ENCODE measurements at regions not wholly inside any gene's neighbourhood (a gene's known extent, or its start where the extent isn't known, plus 50 kb on each side); places are given as distances from the start of the nearest gene placed in this dataset.
"Not testable (repeated sequence)": the region's sequence is repeated elsewhere in the genome, so short reads cannot be mapped to it uniquely, and the experiment has no call there.

GRCh38 chr11:69892237-69892985, 73.2 kb upstream of the FGF3 start:
- Mint-ChIP-seq H3K27ac (no peak overlapping the region), H3K4me3 (no peak overlapping the region), H3K4me1 (no peaks in the 10 kb centered on the region), H3K9me3 (no peaks in the 10 kb centered on the region), H3K36me3 (no peaks in the 10 kb centered on the region), H3K27me3 (ENCODE audit: low read depth in 3 of 3) (peaks cover 0 to 11% (median 0%) of the 10 kb centered on the region in 3 donors)
- DNase-seq, result no peak

GRCh38 chr11:69892986-69893555, 73.9 kb upstream of the FGF3 start:
- H3K27ac Mint-ChIP-seq, result no peak overlapping the region
- DNase-seq, result no peak
- H3K4me3 Mint-ChIP-seq, result no peak overlapping the region
- H3K4me1 Mint-ChIP-seq, result no peaks in the 10 kb centered on the region
- peaks cover 0 to 11% (median 0%) of the 10 kb centered on the region in 3 donors for H3K27me3 Mint-ChIP-seq (ENCODE audit: low read depth in 3 of 3)
- H3K9me3 Mint-ChIP-seq, result no peaks in the 10 kb centered on the region
- H3K36me3 Mint-ChIP-seq, result no peaks in the 10 kb centered on the region

- Mint-ChIP-seq H3K27me3 (ENCODE audit: low read depth in 3 of 3) (peaks cover 0 to 8% (median 0%) of the 10 kb centered on the region in 3 donors), H3K4me3 (no peak overlapping the region)
Measured at GRCh38 chr11:69893631-69894030, 74.4 kb upstream of the FGF3 start.

GRCh38 chr11:69894181-69894611, 75.0 kb upstream of the FGF3 start:
- peaks cover 0 to 8% (median 0%) of the 10 kb centered on the region in 3 donors for H3K27me3 Mint-ChIP-seq (ENCODE audit: low read depth in 3 of 3)
- no peaks in the 10 kb centered on the region for H3K4me1 Mint-ChIP-seq
- H3K27ac Mint-ChIP-seq, result no peak overlapping the region
- H3K4me3 Mint-ChIP-seq, result no peak overlapping the region
- H3K36me3 Mint-ChIP-seq, result no peaks in the 10 kb centered on the region
- DNase-seq, result no peak
- no peaks in the 10 kb centered on the region for H3K9me3 Mint-ChIP-seq

More at GRCh38 chr11:69893631-69894030, 74.4 kb upstream of the FGF3 start:
- no peaks in the 10 kb centered on the region for H3K4me1 Mint-ChIP-seq
- no peaks in the 10 kb centered on the region for H3K36me3 Mint-ChIP-seq
- no peak overlapping the region for H3K27ac Mint-ChIP-seq
- H3K9me3 Mint-ChIP-seq, result no peaks in the 10 kb centered on the region
- no peak for DNase-seq

- no peaks in the 10 kb centered on the region for H3K9me3 Mint-ChIP-seq
- no peak overlapping the region for H3K27ac Mint-ChIP-seq
- no peak overlapping the region for H3K4me3 Mint-ChIP-seq
- DNase-seq, result no peak
- no peaks in the 10 kb centered on the region for H3K36me3 Mint-ChIP-seq
- H3K27me3 Mint-ChIP-seq (ENCODE audit: low read depth in 3 of 3), result peaks cover 0 to 8% (median 0%) of the 10 kb centered on the region in 3 donors
- no peaks in the 10 kb centered on the region for H3K4me1 Mint-ChIP-seq
Measured at GRCh38 chr11:69894648-69895047, 75.4 kb upstream of the FGF3 start.

GRCh38 chr11:69896250-69896649, 77.0 kb upstream of the FGF3 start:
- Mint-ChIP-seq H3K9me3 (no peaks in the 10 kb centered on the region), H3K36me3 (no peaks in the 10 kb centered on the region), H3K27me3 (ENCODE audit: low read depth in 3 of 3) (peaks cover 0 to 8% (median 0%) of the 10 kb centered on the region in 3 donors), H3K27ac (no peak overlapping the region), H3K4me3 (no peak overlapping the region), H3K4me1 (no peaks in the 10 kb centered on the region)
- DNase-seq, result no peak

GRCh38 chr11:69898123-69898522, 78.9 kb upstream of the FGF3 start:
- H3K27ac Mint-ChIP-seq, result no peak overlapping the region
- no peaks in the 10 kb centered on the region for H3K4me1 Mint-ChIP-seq
- H3K36me3 Mint-ChIP-seq, result no peaks in the 10 kb centered on the region
- no peak overlapping the region for H3K4me3 Mint-ChIP-seq
- no peak for DNase-seq
- H3K9me3 Mint-ChIP-seq, result no peaks in the 10 kb centered on the region
- peaks cover 0 to 8% (median 0%) of the 10 kb centered on the region in 3 donors for H3K27me3 Mint-ChIP-seq (ENCODE audit: low read depth in 3 of 3)

GRCh38 chr11:69899957-69900821, 81.0 kb upstream of the FGF3 start:
- DNase-seq, result no peak
- Mint-ChIP-seq H3K9me3 (no peaks in the 10 kb centered on the region), H3K27me3 (ENCODE audit: low read depth in 3 of 3) (no peaks in the 10 kb centered on the region), H3K36me3 (no peaks in the 10 kb centered on the region), H3K4me3 (no peak overlapping the region), H3K27ac (no peak overlapping the region), H3K4me1 (no peaks in the 10 kb centered on the region)

- not testable (repeated sequence) for H3K36me3 Mint-ChIP-seq; H3K4me3 Mint-ChIP-seq; H3K9me3 Mint-ChIP-seq; DNase-seq; H3K27ac Mint-ChIP-seq; H3K27me3 Mint-ChIP-seq (ENCODE audit: low read depth in 3 of 3); H3K4me1 Mint-ChIP-seq
Measured at GRCh38 chr11:69900822-69901302, 81.6 kb upstream of the FGF3 start.

GRCh38 chr11:69902337-69902736, 83.1 kb upstream of the FGF3 start:
- DNase-seq, result no peak
- no peaks in the 10 kb centered on the region for H3K4me1 Mint-ChIP-seq
- no peaks in the 10 kb centered on the region for H3K36me3 Mint-ChIP-seq
- no peak overlapping the region for H3K4me3 Mint-ChIP-seq
- H3K27ac Mint-ChIP-seq, result no peak overlapping the region
- peaks cover 0 to 3% (median 2%) of the 10 kb centered on the region in 3 donors for H3K27me3 Mint-ChIP-seq (ENCODE audit: low read depth in 3 of 3)
- H3K9me3 Mint-ChIP-seq, result no peaks in the 10 kb centered on the region

- Mint-ChIP-seq H3K27ac (no peak overlapping the region), H3K4me1 (no peaks in the 10 kb centered on the region), H3K27me3 (ENCODE audit: low read depth in 3 of 3) (peaks cover 0 to 3% (median 2%) of the 10 kb centered on the region in 3 donors), H3K36me3 (no peaks in the 10 kb centered on the region), H3K9me3 (no peaks in the 10 kb centered on the region), H3K4me3 (no peak overlapping the region)
- DNase-seq, result no peak
Measured at GRCh38 chr11:69903211-69903610, 84.0 kb upstream of the FGF3 start.

- no peak overlapping the region for H3K27ac Mint-ChIP-seq
- peaks cover 0 to 4% (median 4%) of the 10 kb centered on the region in 3 donors for H3K27me3 Mint-ChIP-seq (ENCODE audit: low read depth in 3 of 3)
Measured at GRCh38 chr11:69904161-69904973, 85.2 kb upstream of the FGF3 start.

GRCh38 chr11:69904974-69905535, 85.8 kb upstream of the FGF3 start:
- no peaks in the 10 kb centered on the region for H3K36me3 Mint-ChIP-seq
- H3K27ac Mint-ChIP-seq, result no peak overlapping the region
- H3K27me3 Mint-ChIP-seq (ENCODE audit: low read depth in 3 of 3), result peaks cover 0 to 4% (median 4%) of the 10 kb centered on the region in 3 donors
- H3K4me1 Mint-ChIP-seq, result no peaks in the 10 kb centered on the region
- H3K9me3 Mint-ChIP-seq, result no peaks in the 10 kb centered on the region
- no peak for DNase-seq
- H3K4me3 Mint-ChIP-seq, result no peak overlapping the region

More at GRCh38 chr11:69904161-69904973, 85.2 kb upstream of the FGF3 start:
- H3K4me1 Mint-ChIP-seq, result no peaks in the 10 kb centered on the region
- DNase-seq, result no peak
- no peaks in the 10 kb centered on the region for H3K9me3 Mint-ChIP-seq
- no peak overlapping the region for H3K4me3 Mint-ChIP-seq
- H3K36me3 Mint-ChIP-seq, result no peaks in the 10 kb centered on the region
